Adrenal gland (tissue), 5 donors: ENCODE measurements at regions not wholly inside any gene's neighbourhood (a gene's known extent, or its start where the extent isn't known, plus 50 kb on each side); places are given as distances from the start of the nearest gene placed in this dataset.

Experiments
- POLR2A ChIP-seq, 2 donors: fragments of 450-650 bp; IDR thresholded peaks; one replicate each; pipeline ENCODE4 v1.6.1; 2017; ENCODE audit warnings: antibody characterized with exemption in 2 of 2, mild to moderate bottlenecking in 2 of 2, moderate library complexity in 1 of 2
- TF ChIP-seq, protein P1 (sequence below), 6 experiments: fragments of 450-650 bp in 4 of 6; fragments of 200-600 bp in 2 of 6; sonication (generic) in 1 of 6; IDR thresholded peaks; 1 replicate in 5 of 6; 2 replicates in 1 of 6; pipeline versions ENCODE4 v1.5.1 to v1.8.0; 2016 to 2021; ENCODE audit warnings: antibody characterized with exemption in 6 of 6, mild to moderate bottlenecking in 2 of 6, moderate library complexity in 1 of 6
- donor health status: DM: no; HTN: no; CAD: no.

GRCh38 chr9:87300915-87301314 lies 196.8 kb upstream of the DAPK1 start:
- TF ChIP-seq, protein P1, sequence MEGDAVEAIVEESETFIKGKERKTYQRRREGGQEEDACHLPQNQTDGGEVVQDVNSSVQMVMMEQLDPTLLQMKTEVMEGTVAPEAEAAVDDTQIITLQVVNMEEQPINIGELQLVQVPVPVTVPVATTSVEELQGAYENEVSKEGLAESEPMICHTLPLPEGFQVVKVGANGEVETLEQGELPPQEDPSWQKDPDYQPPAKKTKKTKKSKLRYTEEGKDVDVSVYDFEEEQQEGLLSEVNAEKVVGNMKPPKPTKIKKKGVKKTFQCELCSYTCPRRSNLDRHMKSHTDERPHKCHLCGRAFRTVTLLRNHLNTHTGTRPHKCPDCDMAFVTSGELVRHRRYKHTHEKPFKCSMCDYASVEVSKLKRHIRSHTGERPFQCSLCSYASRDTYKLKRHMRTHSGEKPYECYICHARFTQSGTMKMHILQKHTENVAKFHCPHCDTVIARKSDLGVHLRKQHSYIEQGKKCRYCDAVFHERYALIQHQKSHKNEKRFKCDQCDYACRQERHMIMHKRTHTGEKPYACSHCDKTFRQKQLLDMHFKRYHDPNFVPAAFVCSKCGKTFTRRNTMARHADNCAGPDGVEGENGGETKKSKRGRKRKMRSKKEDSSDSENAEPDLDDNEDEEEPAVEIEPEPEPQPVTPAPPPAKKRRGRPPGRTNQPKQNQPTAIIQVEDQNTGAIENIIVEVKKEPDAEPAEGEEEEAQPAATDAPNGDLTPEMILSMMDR (IDR thresholded peaks at IDR 0.05): no peak
- no peak for TF ChIP-seq POLR2A (IDR thresholded peaks at IDR 0.05)
